GM10266 (cell line): ENCODE measurements at regions not wholly inside any gene's neighbourhood (a gene's known extent, or its start where the extent isn't known, plus 50 kb on each side); places are given as distances from the start of the nearest gene placed in this dataset.

Experiments used
- DNase-seq: peaks from one replicate; pipeline ENCODE4 v3.0.0; 2012; ENCODE audit errors: extremely low spot score
- TF ChIP-seq, protein P1 (sequence below): IDR thresholded peaks from 2 replicates; pipeline ENCODE4 v1.5.1; 2012; ENCODE audit warnings: mild to moderate bottlenecking, low read depth; ENCODE audit not compliant: control insufficient read depth, insufficient read depth; ENCODE audit errors: missing control alignments

- DNase-seq, result no peak
- TF ChIP-seq, protein P1, sequence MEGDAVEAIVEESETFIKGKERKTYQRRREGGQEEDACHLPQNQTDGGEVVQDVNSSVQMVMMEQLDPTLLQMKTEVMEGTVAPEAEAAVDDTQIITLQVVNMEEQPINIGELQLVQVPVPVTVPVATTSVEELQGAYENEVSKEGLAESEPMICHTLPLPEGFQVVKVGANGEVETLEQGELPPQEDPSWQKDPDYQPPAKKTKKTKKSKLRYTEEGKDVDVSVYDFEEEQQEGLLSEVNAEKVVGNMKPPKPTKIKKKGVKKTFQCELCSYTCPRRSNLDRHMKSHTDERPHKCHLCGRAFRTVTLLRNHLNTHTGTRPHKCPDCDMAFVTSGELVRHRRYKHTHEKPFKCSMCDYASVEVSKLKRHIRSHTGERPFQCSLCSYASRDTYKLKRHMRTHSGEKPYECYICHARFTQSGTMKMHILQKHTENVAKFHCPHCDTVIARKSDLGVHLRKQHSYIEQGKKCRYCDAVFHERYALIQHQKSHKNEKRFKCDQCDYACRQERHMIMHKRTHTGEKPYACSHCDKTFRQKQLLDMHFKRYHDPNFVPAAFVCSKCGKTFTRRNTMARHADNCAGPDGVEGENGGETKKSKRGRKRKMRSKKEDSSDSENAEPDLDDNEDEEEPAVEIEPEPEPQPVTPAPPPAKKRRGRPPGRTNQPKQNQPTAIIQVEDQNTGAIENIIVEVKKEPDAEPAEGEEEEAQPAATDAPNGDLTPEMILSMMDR, result no peak
Measured at GRCh38 chr7:69489533-69489932, 108.7 kb upstream of the AUTS2 start.

GRCh38 chr7:69498671-69499070, 99.6 kb upstream of the AUTS2 start:
- DNase-seq, result no peak
- TF ChIP-seq, protein P1, result no peak

- no peak for DNase-seq
- TF ChIP-seq, protein P1, result no peak
Measured at GRCh38 chr7:69502358-69502757, 95.9 kb upstream of the AUTS2 start.

- TF ChIP-seq, protein P1, result no peak
Measured at GRCh38 chr7:69504733-69505420, 93.4 kb upstream of the AUTS2 start.

GRCh38 chr7:69508736-69509135, 89.5 kb upstream of the AUTS2 start:
- DNase-seq, result no peak
- TF ChIP-seq, protein P1, result no peak

More at GRCh38 chr7:69504733-69505420, 93.4 kb upstream of the AUTS2 start:
- DNase-seq, result no peak

GRCh38 chr7:69510114-69510513, 88.2 kb upstream of the AUTS2 start:
- no peak for DNase-seq
- TF ChIP-seq, protein P1, result no peak

DNA sequence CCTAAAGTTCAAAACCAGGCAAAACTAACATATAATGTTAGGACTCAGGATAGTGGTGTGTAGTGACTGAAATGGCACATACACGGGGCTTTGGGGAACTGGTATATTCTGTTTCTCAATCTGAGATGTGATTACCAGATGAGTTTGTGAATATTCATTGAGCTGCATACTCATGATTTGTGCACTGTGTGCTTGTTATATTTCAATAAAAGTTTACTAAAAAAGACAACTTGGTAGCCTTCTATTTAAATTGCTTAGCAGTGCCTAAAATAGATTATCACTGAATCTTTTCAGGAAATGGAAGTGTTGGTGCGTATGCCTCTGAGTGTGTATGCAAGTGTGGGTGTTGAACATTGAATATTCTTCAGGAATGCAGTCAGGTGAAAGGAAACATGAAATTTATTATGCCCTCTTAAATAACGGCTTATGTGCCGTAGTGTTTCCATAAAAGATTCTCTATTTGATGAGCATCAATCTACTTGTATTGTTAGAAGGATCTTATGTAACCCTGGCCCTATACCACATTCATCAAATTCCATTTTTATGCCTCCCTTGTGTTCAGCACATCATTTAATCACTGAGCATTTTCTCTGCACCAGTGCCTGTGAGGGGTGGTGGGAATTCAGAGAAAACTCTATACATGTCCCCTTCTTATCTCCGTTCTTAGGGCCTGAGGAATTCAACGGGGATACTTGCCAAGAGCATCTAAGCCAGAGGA, 82.6 kb upstream of the AUTS2 start:
- no peak for DNase-seq
- TF ChIP-seq, protein P1, result no peak
